Cardiac fibroblast (primary cell): ENCODE measurements at regions not wholly inside any gene's neighbourhood (a gene's known extent, or its start where the extent isn't known, plus 50 kb on each side); places are given as distances from the start of the nearest gene placed in this dataset.

ENCODE experiments used
- DNase-seq, 2 donors: peaks; one replicate each; pipeline versions ENCODE4 v3.0.0 to v3.0.0-alpha.2; 2010; ENCODE audit warnings: low read depth in 2 of 2
- H3K4me3 ChIP-seq, 2 donors: replicated peaks in 1 of 2; 1 replicate in 1 of 2; 2 replicates in 1 of 2; pipeline ENCODE4 v1.5.1; 2011; ENCODE audit warnings: low read depth in 2 of 2, low read length in 2 of 2, mild to moderate bottlenecking in 2 of 2, moderate library complexity in 1 of 2
- TF ChIP-seq, protein P1 (sequence below): IDR thresholded peaks from one replicate; pipeline ENCODE4 v1.5.1; 2011; ENCODE audit warnings: low read depth, mild to moderate bottlenecking, low read length, inconsistent platforms

DNA sequence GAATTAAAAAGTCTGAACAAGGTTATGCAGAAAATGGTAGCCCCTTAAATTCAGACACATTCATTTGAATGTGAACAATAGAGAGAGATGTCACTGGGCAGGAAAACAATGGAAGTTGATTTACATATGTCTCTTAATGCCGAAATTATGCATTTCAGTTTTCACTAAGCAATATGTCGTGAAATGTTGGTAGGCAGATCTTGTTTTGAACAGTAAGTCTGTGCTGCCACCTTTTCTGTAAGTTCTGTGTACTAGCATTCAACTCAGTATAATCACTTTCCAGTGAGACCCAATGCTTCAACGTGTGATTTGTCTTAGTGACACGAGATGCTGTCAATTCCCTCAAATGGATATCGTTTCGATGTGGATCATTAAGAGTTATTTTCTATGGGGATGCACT is 222.7 kb upstream of the VCX3A start:
- H3K4me3 ChIP-seq, result no peak overlapping the region
- no peak for DNase-seq
- TF ChIP-seq, protein P1, sequence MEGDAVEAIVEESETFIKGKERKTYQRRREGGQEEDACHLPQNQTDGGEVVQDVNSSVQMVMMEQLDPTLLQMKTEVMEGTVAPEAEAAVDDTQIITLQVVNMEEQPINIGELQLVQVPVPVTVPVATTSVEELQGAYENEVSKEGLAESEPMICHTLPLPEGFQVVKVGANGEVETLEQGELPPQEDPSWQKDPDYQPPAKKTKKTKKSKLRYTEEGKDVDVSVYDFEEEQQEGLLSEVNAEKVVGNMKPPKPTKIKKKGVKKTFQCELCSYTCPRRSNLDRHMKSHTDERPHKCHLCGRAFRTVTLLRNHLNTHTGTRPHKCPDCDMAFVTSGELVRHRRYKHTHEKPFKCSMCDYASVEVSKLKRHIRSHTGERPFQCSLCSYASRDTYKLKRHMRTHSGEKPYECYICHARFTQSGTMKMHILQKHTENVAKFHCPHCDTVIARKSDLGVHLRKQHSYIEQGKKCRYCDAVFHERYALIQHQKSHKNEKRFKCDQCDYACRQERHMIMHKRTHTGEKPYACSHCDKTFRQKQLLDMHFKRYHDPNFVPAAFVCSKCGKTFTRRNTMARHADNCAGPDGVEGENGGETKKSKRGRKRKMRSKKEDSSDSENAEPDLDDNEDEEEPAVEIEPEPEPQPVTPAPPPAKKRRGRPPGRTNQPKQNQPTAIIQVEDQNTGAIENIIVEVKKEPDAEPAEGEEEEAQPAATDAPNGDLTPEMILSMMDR, result no peak

GRCh38 chrX:6748595-6748994 is 213.7 kb upstream of the VCX3A start:
- H3K4me3 ChIP-seq, result no peak overlapping the region
- TF ChIP-seq, protein P1, result no peak
- DNase-seq, result no peak

GRCh38 chrX:6738518-6739470 is 203.9 kb upstream of the VCX3A start:
- no peak for DNase-seq
- TF ChIP-seq, protein P1, result no peak
- H3K4me3 ChIP-seq, result no peak overlapping the region

- TF ChIP-seq, protein P1, result no peak
- H3K4me3 ChIP-seq, result no peak overlapping the region
- DNase-seq, result no peak
Measured at GRCh38 chrX:6734844-6735634, 200.1 kb upstream of the VCX3A start.

GRCh38 chrX:6732101-6732500 is 197.2 kb upstream of the VCX3A start:
- DNase-seq, result no peak
- no peak overlapping the region for H3K4me3 ChIP-seq
- TF ChIP-seq, protein P1, result no peak

DNA sequence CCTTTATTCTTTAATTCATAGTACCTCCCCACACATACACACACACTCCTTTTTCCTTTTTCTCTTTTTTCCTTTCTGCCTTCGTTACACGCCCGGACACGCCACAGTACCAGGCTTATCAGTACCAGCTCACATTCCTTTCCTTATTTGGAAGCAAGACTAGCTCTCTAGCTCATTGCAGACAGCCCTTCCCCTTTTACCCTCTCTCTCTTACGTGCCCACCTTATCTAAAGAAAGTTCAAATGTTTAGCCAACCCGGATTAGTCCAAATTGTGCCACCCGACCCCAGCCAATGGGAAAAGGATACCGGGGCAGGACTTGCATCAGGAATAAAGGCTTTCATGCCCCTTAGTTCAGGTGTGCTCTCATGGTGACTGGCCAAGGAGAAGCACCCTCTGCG is 194.7 kb upstream of the VCX3A start:
- TF ChIP-seq, protein P1, result no peak
- DNase-seq, result no peak
- no peak overlapping the region for H3K4me3 ChIP-seq
